ENCODE measurements at regions not wholly inside any gene's neighbourhood (a gene's known extent, or its start where the extent isn't known, plus 50 kb on each side); places are given as distances from the start of the nearest gene placed in this dataset.
A peak's percentile ranks its signal among the peaks of the same experiment; 100 is the strongest.

- no peak for DNase-seq (ENCODE audit: low read depth)
Measured at GRCh38 chr2:219897456-219897855, 270.0 kb downstream of the SLC4A3 start.

GRCh38 chr2:219901155-219901554 lies 273.7 kb downstream of the SLC4A3 start:
- no peak for DNase-seq (ENCODE audit: low read depth)

- DNase-seq (ENCODE audit: low read depth): no peak
Measured at GRCh38 chr2:219902891-219903552, 275.6 kb downstream of the SLC4A3 start.

GRCh38 chr2:219905640-219906039 lies 278.2 kb downstream of the SLC4A3 start:
- DNase-seq (ENCODE audit: low read depth): no peak

- no peak for DNase-seq (ENCODE audit: low read depth)
Measured at GRCh38 chr2:219906114-219907010, 278.9 kb downstream of the SLC4A3 start.

GRCh38 chr2:219907011-219907365 lies 279.6 kb downstream of the SLC4A3 start:
- no peak for DNase-seq (ENCODE audit: low read depth)

GRCh38 chr2:219908538-219908937 lies 281.1 kb downstream of the SLC4A3 start:
- DNase-seq (ENCODE audit: low read depth): no peak

GRCh38 chr2:219911541-219911940 lies 284.1 kb downstream of the SLC4A3 start:
- no peak for DNase-seq (ENCODE audit: low read depth)

- DNase-seq (ENCODE audit: low read depth): peak; percentile 3
Measured at GRCh38 chr2:219912491-219912921, 285.1 kb downstream of the SLC4A3 start.

GRCh38 chr2:219914577-219914976 lies 287.1 kb downstream of the SLC4A3 start:
- DNase-seq (ENCODE audit: low read depth): no peak

GRCh38 chr2:219916281-219916680 lies 288.9 kb downstream of the SLC4A3 start:
- DNase-seq (ENCODE audit: low read depth): no peak

- DNase-seq (ENCODE audit: low read depth): no peak
Measured at GRCh38 chr2:219916726-219917440, 289.5 kb downstream of the SLC4A3 start.

GRCh38 chr2:219918254-219918653 lies 290.8 kb downstream of the SLC4A3 start:
- no peak for DNase-seq (ENCODE audit: low read depth)

GRCh38 chr2:219918944-219919343 lies 291.5 kb downstream of the SLC4A3 start:
- DNase-seq (ENCODE audit: low read depth): no peak

GRCh38 chr2:219919506-219919905 lies 292.1 kb downstream of the SLC4A3 start:
- DNase-seq (ENCODE audit: low read depth): no peak

- DNase-seq (ENCODE audit: low read depth): no peak
Measured at GRCh38 chr2:219929835-219930234, 302.4 kb downstream of the SLC4A3 start.

GRCh38 chr2:219939647-219940046 lies 312.2 kb downstream of the SLC4A3 start:
- DNase-seq (ENCODE audit: low read depth): no peak

GRCh38 chr2:219944866-219945265 lies 317.4 kb downstream of the SLC4A3 start:
- no peak for DNase-seq (ENCODE audit: low read depth)

- no peak for DNase-seq (ENCODE audit: low read depth)
Measured at GRCh38 chr2:219946021-219946420, 318.6 kb downstream of the SLC4A3 start.

- DNase-seq (ENCODE audit: low read depth): no peak
Measured at GRCh38 chr2:219946529-219946928, 319.1 kb downstream of the SLC4A3 start.

GRCh38 chr2:219947575-219947974 lies 320.1 kb downstream of the SLC4A3 start:
- no peak for DNase-seq (ENCODE audit: low read depth)

GRCh38 chr2:219949053-219949452 lies 321.6 kb downstream of the SLC4A3 start:
- DNase-seq (ENCODE audit: low read depth): no peak

- DNase-seq (ENCODE audit: low read depth): no peak
Measured at GRCh38 chr2:219951099-219951498, 323.7 kb downstream of the SLC4A3 start.

Data from non-pigmented ciliary epithelial cell (primary cell).